ENCODE measurements at regions not wholly inside any gene's neighbourhood (a gene's known extent, or its start where the extent isn't known, plus 50 kb on each side); places are given as distances from the start of the nearest gene placed in this dataset.

DNA sequence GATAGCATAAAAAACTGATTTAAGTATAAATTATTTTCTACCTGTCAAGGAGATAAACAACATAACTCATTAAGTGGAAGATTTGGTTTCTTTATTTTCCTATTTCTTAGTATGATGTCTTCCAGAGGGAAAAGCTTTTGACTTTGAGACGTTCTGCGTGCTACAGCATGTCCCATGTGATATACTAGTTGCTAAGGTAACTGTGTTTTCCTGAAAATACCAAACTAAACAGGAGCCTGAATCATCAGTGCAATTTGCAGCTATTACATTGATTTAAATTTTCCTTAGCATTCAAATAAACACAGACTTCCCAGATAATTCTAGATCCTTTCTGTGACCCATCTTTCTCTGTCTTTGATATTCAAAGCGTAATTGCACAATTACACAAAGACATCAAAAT is 117.7 kb upstream of the P2RY1 start:
- TF ChIP-seq YBX1 (IDR thresholded peaks at IDR 0.05): no peak
- TF ChIP-seq EP300 (IDR thresholded peaks at IDR 0.05; ENCODE audit: low read length): no peak
- TF ChIP-seq, protein P1, sequence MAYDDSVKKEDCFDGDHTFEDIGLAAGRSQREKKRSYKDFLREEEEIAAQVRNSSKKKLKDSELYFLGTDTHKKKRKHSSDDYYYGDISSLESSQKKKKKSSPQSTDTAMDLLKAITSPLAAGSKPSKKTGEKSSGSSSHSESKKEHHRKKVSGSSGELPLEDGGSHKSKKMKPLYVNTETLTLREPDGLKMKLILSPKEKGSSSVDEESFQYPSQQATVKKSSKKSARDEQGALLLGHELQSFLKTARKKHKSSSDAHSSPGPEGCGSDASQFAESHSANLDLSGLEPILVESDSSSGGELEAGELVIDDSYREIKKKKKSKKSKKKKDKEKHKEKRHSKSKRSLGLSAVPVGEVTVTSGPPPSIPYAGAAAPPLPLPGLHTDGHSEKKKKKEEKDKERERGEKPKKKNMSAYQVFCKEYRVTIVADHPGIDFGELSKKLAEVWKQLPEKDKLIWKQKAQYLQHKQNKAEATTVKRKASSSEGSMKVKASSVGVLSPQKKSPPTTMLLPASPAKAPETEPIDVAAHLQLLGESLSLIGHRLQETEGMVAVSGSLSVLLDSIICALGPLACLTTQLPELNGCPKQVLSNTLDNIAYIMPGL (CRISPR knock-in tag; IDR thresholded peaks at IDR 0.05): no peak
- no peak for TF ChIP-seq TAF9B (IDR thresholded peaks at IDR 0.05; ENCODE audit: partially characterized antibody)
- no peak for TF ChIP-seq SPI1 (IDR thresholded peaks at IDR 0.05; ENCODE audit: borderline replicate concordance, low read depth, low read length)
- no peak for TF ChIP-seq KAT2B (IDR thresholded peaks at IDR 0.05; ENCODE audit: low read depth, low read length)
- no peak for TF ChIP-seq RNF2 (IDR thresholded peaks at IDR 0.05)
- TF ChIP-seq MAFF (IDR thresholded peaks at IDR 0.05; ENCODE audit: low read length): no peak

All from K562 (cell line).